Upper lobe of left lung (tissue), 6 donors: ENCODE measurements at regions not wholly inside any gene's neighbourhood (a gene's known extent, or its start where the extent isn't known, plus 50 kb on each side); places are given as distances from the start of the nearest gene placed in this dataset.

ENCODE experiments used
- ATAC-seq, 2 donors: fragments of 200-7000 bp; cut with Tn5 transposase; one replicate each; pipeline ENCODE4 v1.9.1; 2022; ENCODE audit warnings: mild to moderate bottlenecking in 2 of 2, moderate library complexity in 2 of 2; ENCODE audit not compliant: low FRiP score in 2 of 2
- DNase-seq, 2 donors: peaks; one replicate each; pipeline ENCODE4 v3.0.0-alpha.2; 2019 to 2020
- H3K27ac ChIP-seq, 4 donors: fragments of 200-600 bp; sonication (generic); one replicate each; pipeline ENCODE4 v1.5.1; 2016 to 2019
- H3K27me3 ChIP-seq, 4 donors: fragments of 200-600 bp; sonication (generic); one replicate each; pipeline ENCODE4 v1.5.1; 2017 to 2019
- H3K36me3 ChIP-seq, 4 donors: fragments of 200-600 bp; sonication (generic); one replicate each; pipeline ENCODE4 v1.5.1; 2016 to 2019
- H3K4me1 ChIP-seq, 4 donors: fragments of 200-600 bp; sonication (generic); one replicate each; pipeline ENCODE4 v1.5.1; 2018 to 2019
- H3K4me3 ChIP-seq, 4 donors: fragments of 200-600 bp; sonication (generic); one replicate each; pipeline ENCODE4 v1.5.1; 2017 to 2019; ENCODE audit warnings: mild to moderate bottlenecking in 2 of 4, moderate library complexity in 1 of 4
- H3K9me3 ChIP-seq, 4 donors: fragments of 200-600 bp; sonication (generic); one replicate each; pipeline ENCODE4 v1.5.1; 2018 to 2019
- CTCF ChIP-seq, 6 experiments: fragments of 450-650 bp in 4 of 6; fragments of 200-600 bp in 2 of 6; sonication (generic) in 2 of 6; IDR thresholded peaks; one replicate each; pipeline ENCODE4 v1.5.1; 2016 to 2019; ENCODE audit warnings: antibody characterized with exemption in 6 of 6
- EP300 ChIP-seq, 4 donors: sonication (generic); formaldehyde crosslinking; IDR thresholded peaks; one replicate each; pipeline ENCODE4 v1.5.1; 2017; ENCODE audit warnings: antibody characterized with exemption in 4 of 4, control low read depth in 2 of 4
- POLR2A ChIP-seq, 4 donors: fragments of 450-650 bp; IDR thresholded peaks; one replicate each; pipeline ENCODE4 v1.5.1; 2016 to 2017; ENCODE audit warnings: antibody characterized with exemption in 4 of 4, mild to moderate bottlenecking in 2 of 4
- POLR2AphosphoS5 ChIP-seq, 2 donors: sonication (generic); formaldehyde crosslinking; IDR thresholded peaks; one replicate each; pipeline ENCODE4 v1.5.1; 2017; ENCODE audit warnings: antibody characterized with exemption in 2 of 2
- WGBS, 2 donors: methylation state at CpG; one replicate each; pipeline ENCODE4 v1.1.5; 2017 to 2018; 5-methylcytosine and 5-hydroxymethylcytosine counted together
- donor health status: DM: no; HTN: no; CAD: no; lungs with moderate emphysema.
- donor health status: DM: no; HTN: yes; CAD: no; lungs with severe emphysema.

DNA sequence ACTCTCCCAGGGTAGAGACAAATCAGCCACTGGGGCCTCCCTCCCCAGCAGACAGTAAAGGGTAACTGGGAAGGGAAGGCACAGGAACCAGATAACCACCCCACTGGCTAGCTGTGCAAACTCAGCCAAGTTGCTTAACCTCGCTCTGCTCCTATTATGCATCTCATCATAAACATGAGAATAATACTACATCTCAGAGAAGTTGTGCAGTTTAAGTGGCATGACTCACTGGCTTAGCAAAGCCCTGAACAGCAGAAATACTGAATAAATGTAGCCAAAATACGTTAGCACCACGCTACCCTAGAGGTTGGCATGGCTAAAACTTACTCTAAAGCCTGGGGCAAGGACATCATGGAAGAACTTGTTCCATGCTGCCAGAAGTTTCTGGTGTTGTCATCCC is 128.1 kb upstream of the ANK3 start:
- no peak overlapping the region for H3K27ac ChIP-seq
- H3K4me1 ChIP-seq = no peaks in the 10 kb centered on the region
- ATAC-seq = no peak
- no peak for DNase-seq
- H3K36me3 ChIP-seq = no peaks in the 10 kb centered on the region
- no peaks in the 10 kb centered on the region for H3K9me3 ChIP-seq
- TF ChIP-seq EP300 (IDR thresholded peaks at IDR 0.05) = no peak
- no peak for TF ChIP-seq POLR2AphosphoS5 (IDR thresholded peaks at IDR 0.05)
- no peak for TF ChIP-seq CTCF (IDR thresholded peaks at IDR 0.05)
- no peaks in the 10 kb centered on the region for H3K27me3 ChIP-seq
- H3K4me3 ChIP-seq = no peak overlapping the region
- 92% methylated on average over 3 of the region's 3 CpGs for WGBS, 2 donors

GRCh38 chr10:60513281-60513680 is 123.6 kb upstream of the ANK3 start:
- H3K27ac ChIP-seq = no peak overlapping the region
- H3K27me3 ChIP-seq = no peaks in the 10 kb centered on the region
- H3K4me3 ChIP-seq = no peak overlapping the region
- no peak for TF ChIP-seq POLR2A (IDR thresholded peaks at IDR 0.05)
- no peaks in the 10 kb centered on the region for H3K9me3 ChIP-seq
- no peaks in the 10 kb centered on the region for H3K4me1 ChIP-seq
- no peaks in the 10 kb centered on the region for H3K36me3 ChIP-seq
- DNase-seq (no peak), ATAC-seq (no peak)

DNA sequence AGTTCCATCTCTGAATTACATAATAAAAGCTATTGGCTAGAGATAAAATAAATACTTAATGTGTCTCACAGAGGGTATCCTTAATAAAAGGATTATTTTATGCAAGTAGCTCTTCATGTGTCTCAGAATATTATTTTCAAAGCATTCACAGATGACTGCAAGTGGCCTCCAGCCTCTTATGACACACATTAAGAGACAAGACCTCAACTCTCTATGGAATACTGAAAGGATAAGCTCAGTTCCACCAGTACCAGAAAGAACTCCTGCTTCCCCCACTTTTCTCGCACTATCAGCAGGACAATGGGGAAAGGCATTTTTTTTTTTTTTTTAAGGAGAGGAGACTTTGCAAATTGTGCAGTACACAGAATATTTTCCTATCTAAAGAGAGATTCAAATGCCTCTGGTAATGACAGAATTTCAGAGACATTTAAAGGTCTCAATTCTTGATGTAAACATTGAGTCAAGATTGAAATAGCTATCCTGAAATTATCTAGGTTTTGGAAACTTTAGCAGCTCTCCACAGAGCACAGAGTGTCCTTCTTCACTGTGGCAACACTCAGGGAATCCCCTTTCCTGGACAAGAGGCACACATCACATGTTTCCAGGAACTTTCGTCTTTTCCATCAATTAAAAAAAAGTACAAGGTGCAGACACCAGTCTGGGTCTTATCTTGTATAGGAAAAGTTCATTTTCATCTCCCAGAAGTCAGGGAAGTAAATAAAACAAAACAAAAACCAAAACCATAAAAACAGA is 122.0 kb upstream of the ANK3 start:
- H3K27me3 ChIP-seq = no peaks in the 10 kb centered on the region
- no peak overlapping the region for H3K27ac ChIP-seq
- no peak for TF ChIP-seq POLR2AphosphoS5 (IDR thresholded peaks at IDR 0.05)
- TF ChIP-seq EP300 (IDR thresholded peaks at IDR 0.05) = peak in 1 of 4 donors; percentile 70
- TF ChIP-seq CTCF (IDR thresholded peaks at IDR 0.05) = no peak
- H3K9me3 ChIP-seq = no peaks in the 10 kb centered on the region
- 69 to 78% methylated on average over 2 of the region's 2 CpGs for WGBS, 2 donors
- no peak for ATAC-seq
- no peaks in the 10 kb centered on the region for H3K4me1 ChIP-seq
- no peak overlapping the region for H3K4me3 ChIP-seq
- no peak for DNase-seq
- H3K36me3 ChIP-seq = no peaks in the 10 kb centered on the region

DNA sequence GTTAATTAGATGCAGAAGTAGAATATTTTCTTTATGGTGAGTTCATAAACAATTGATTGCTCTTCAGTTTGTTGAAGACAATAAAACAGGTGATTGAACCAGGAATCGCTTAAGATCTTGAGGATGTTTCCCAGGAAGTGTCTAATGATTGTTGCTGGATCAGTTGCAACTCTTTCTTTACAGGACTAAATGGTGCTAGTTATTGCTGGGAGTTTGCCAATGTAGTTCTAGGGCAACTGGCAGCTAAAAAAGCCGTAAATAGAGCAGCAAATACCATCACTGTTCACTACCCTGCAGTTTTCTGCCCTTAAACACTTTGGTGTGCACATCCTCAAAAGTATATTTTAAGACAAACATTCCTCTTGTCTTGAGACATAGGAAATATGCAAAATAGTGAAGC is 119.2 kb upstream of the ANK3 start:
- Histone ChIP-seq H3K27ac (no peak overlapping the region), H3K4me3 (no peak overlapping the region)
- DNase-seq = no peak

GRCh38 chr10:60508037-60508436 is 118.4 kb upstream of the ANK3 start:
- WGBS, 2 donors = 100% methylated on average over 3 of the region's 3 CpGs

More for the DNA sequence above, 119.2 kb upstream of the ANK3 start:
- TF ChIP-seq POLR2AphosphoS5 (IDR thresholded peaks at IDR 0.05) = no peak
- no peak for TF ChIP-seq CTCF (IDR thresholded peaks at IDR 0.05)
- TF ChIP-seq POLR2A (IDR thresholded peaks at IDR 0.05) = no peak
- no peak for TF ChIP-seq EP300 (IDR thresholded peaks at IDR 0.05)
- ATAC-seq = no peak
- 79 to 82% methylated on average over 2 of the region's 2 CpGs for WGBS, 2 donors
- Histone ChIP-seq H3K36me3 (no peaks in the 10 kb centered on the region), H3K4me1 (no peaks in the 10 kb centered on the region), H3K9me3 (no peaks in the 10 kb centered on the region), H3K27me3 (no peaks in the 10 kb centered on the region)

More at GRCh38 chr10:60508037-60508436, 118.4 kb upstream of the ANK3 start:
- H3K27me3 ChIP-seq = no peaks in the 10 kb centered on the region
- no peak overlapping the region for H3K27ac ChIP-seq
- no peak for DNase-seq
- peak in 1 of 2 donors; percentile 40 for ATAC-seq
- no peaks in the 10 kb centered on the region for H3K4me1 ChIP-seq
- no peak for TF ChIP-seq CTCF (IDR thresholded peaks at IDR 0.05)
- no peak for TF ChIP-seq POLR2AphosphoS5 (IDR thresholded peaks at IDR 0.05)
- H3K36me3 ChIP-seq = no peaks in the 10 kb centered on the region
- no peaks in the 10 kb centered on the region for H3K9me3 ChIP-seq
- no peak overlapping the region for H3K4me3 ChIP-seq
